ENCODE measurements at regions not wholly inside any gene's neighbourhood (a gene's known extent, or its start where the extent isn't known, plus 50 kb on each side); places are given as distances from the start of the nearest gene placed in this dataset.

DNA sequence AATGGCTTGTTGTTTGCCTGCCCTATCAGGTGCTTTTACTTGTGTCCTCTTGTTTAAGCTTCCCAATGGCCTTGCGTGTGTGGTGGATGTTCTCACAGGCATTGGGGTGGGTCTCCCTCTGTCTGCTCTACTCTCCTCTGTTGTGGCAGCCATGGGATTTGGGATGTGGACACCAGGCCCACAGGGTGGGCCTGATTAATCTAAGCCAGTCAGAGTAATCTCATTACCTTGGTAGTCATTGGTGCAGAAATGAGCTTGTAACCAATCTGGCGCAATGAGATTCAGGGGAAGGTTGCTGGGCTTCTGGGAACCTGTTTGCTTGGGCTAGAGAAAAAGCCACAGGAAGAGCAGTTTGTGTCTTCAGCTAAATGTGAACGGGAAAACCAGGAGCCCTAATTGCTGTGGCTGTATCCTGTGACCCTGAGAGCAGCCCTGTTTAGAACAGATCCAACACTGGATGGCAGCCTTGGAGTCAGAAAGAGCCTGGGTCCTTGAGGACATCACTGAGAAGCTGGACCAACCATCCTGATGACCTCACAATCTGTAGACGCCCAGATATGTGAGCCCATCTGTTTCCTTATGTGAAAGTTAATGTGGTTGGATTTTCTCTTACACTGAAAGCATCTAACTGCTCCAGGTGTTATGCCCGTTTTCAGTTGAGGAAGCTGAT, 157.3 kb upstream of the UBE2E1 start:
- peaks cover 5% of the 10 kb centered on the region for H3K4me1 Mint-ChIP-seq
- H3K36me3 Mint-ChIP-seq (ENCODE audit: low read depth): no peaks in the 10 kb centered on the region
- H3K4me3 Mint-ChIP-seq: no peak overlapping the region
- no peaks in the 10 kb centered on the region for H3K9me3 Mint-ChIP-seq
- TF ChIP-seq, protein P1, sequence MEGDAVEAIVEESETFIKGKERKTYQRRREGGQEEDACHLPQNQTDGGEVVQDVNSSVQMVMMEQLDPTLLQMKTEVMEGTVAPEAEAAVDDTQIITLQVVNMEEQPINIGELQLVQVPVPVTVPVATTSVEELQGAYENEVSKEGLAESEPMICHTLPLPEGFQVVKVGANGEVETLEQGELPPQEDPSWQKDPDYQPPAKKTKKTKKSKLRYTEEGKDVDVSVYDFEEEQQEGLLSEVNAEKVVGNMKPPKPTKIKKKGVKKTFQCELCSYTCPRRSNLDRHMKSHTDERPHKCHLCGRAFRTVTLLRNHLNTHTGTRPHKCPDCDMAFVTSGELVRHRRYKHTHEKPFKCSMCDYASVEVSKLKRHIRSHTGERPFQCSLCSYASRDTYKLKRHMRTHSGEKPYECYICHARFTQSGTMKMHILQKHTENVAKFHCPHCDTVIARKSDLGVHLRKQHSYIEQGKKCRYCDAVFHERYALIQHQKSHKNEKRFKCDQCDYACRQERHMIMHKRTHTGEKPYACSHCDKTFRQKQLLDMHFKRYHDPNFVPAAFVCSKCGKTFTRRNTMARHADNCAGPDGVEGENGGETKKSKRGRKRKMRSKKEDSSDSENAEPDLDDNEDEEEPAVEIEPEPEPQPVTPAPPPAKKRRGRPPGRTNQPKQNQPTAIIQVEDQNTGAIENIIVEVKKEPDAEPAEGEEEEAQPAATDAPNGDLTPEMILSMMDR (conservative IDR thresholded peaks at IDR 0.05): no peak
- no peak for DNase-seq (ENCODE audit: low read depth, low spot score)
- no peaks in the 10 kb centered on the region for H3K27me3 Mint-ChIP-seq (ENCODE audit: low read depth)
- H3K27ac Mint-ChIP-seq (ENCODE audit: unreplicated experiment): no peak overlapping the region

DNA sequence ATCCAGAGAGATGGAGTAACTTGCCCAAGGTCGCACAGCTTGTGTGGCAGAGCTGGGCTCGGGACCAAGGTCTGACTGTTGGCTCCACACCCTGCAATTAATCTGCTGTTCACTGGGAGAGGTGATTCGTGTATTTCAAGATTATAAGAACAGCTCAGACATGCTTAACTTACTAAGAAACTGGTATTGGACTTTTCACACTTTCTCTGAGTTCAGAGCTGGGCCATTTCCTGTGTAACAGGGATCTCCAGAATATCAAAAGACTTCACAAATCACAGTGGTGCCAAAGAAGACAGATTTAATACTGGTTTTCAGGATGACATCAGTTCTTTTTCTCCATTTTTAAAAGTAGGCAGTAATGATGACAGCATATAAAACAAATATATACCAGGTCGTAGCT, 156.8 kb upstream of the UBE2E1 start:
- H3K4me3 Mint-ChIP-seq: no peak overlapping the region
- no peaks in the 10 kb centered on the region for H3K9me3 Mint-ChIP-seq
- TF ChIP-seq, protein P1 (conservative IDR thresholded peaks at IDR 0.05): no peak
- H3K4me1 Mint-ChIP-seq: peaks cover 5% of the 10 kb centered on the region
- no peaks in the 10 kb centered on the region for H3K36me3 Mint-ChIP-seq (ENCODE audit: low read depth)
- H3K27ac Mint-ChIP-seq (ENCODE audit: unreplicated experiment): no peak overlapping the region
- H3K27me3 Mint-ChIP-seq (ENCODE audit: low read depth): no peaks in the 10 kb centered on the region
- DNase-seq (ENCODE audit: low read depth, low spot score): no peak

DNA sequence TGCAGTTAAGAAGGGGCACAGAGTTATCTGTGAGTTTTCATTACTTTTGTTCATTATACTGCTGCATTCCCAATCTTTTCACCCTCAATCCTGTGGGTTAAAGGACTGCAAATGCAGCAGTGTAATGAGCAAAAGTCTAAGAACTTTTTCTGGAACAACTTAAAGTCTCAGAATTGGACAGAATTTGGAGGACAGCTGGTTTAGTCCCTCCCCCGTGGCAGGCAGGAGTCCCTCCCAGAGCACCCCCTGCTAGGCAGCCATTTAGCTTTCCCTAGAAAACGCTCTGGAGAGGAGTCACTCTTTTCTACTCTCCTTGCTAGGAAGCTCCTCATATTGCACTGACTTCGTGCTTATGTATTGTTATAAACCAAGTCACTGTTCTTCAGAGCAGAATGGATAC, 156.3 kb upstream of the UBE2E1 start:
- Mint-ChIP-seq H3K4me3 (no peak overlapping the region), H3K27ac (ENCODE audit: unreplicated experiment) (no peak overlapping the region), H3K9me3 (no peaks in the 10 kb centered on the region), H3K36me3 (ENCODE audit: low read depth) (no peaks in the 10 kb centered on the region), H3K4me1 (peaks cover 5% of the 10 kb centered on the region), H3K27me3 (ENCODE audit: low read depth) (no peaks in the 10 kb centered on the region)
- DNase-seq (ENCODE audit: low read depth, low spot score): no peak
- TF ChIP-seq, protein P1 (conservative IDR thresholded peaks at IDR 0.05): no peak

DNA sequence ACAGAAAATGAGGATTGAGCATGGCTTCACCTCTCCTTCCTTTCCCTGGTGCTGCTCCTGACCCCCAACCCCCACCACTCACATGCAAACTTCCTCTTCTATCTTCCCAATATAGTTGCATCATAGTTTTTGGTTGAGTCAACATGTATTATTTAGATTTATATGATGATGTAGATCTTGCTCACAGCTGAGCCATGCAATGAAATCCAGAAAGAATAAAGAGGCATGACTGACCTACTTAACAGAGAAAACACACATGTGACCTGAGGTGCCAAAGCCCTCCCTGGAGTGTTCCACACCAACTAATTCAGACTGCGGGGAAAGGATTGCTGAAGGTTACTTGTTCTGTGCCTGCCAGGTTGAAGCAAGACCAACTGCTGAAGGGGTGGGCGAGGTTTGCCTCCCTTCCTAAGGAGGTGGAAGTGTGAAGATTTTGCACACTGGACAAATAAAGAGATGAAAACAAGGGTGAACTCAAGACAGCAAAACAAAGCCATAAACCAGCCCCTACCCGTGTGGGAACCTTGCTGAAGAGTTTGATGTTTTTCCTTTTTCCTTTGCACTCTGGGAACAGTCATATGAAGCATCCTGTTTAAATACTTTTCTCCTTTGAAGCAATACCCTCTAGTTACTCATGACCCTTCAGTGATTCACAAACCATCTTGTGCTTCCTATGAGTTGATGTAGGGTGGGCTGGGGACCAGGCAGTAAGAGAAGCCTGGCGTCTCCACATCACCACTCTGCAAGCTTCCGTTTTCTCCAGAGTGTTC, 155.2 kb upstream of the UBE2E1 start:
- no peak for DNase-seq (ENCODE audit: low read depth, low spot score)
- peaks cover 5% of the 10 kb centered on the region for H3K4me1 Mint-ChIP-seq
- no peaks in the 10 kb centered on the region for H3K27me3 Mint-ChIP-seq (ENCODE audit: low read depth)
- peaks cover under 1% of the 10 kb centered on the region for H3K9me3 Mint-ChIP-seq
- peaks cover under 1% of the 10 kb centered on the region for H3K36me3 Mint-ChIP-seq (ENCODE audit: low read depth)
- no peak overlapping the region for H3K4me3 Mint-ChIP-seq
- H3K27ac Mint-ChIP-seq (ENCODE audit: unreplicated experiment): no peak overlapping the region
- TF ChIP-seq, protein P1 (conservative IDR thresholded peaks at IDR 0.05): no peak

DNA sequence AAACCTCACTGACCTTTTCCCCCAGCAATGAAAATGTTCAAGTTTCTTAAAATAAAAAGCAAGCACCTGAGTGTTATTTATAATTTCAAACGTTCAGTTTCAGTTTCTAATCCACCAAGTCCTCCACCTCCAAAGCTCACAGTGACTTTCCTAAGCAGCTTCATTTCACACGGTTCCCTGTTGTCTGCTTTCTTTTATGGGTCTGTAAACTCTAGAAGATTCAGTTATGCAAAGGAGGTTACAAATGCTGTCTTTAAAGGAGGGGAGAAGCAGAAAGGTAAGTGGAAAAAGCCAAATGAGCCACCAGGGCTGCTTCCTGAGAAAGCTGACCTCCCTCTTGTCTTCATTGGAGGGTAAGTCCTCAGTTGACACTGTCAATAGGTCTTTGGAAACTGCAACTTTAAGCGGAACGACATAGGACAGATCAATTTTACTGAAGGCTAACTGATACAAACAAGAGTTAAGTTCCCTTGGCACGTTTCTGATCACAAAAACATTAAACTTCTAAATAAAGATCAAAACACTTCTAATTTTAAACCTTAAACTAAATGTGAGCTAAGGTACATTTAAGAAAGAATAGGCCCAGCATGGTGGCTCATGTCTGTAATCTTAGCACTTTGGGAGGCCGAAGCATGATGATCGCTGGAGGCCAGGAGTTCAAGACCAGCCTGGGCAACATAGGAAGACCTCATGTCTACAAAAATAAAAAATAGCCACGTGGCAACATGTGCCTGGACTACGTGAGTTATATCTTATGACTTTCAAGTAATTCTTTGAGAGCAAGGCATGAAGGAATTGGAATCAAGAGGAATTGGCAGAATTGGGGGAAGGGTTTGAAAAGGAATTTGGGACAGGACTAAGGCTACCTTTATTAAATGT, 151.9 kb upstream of the UBE2E1 start:
- no peak for DNase-seq (ENCODE audit: low read depth, low spot score)
- H3K4me1 Mint-ChIP-seq: peaks cover 3% of the 10 kb centered on the region
- H3K4me3 Mint-ChIP-seq: no peak overlapping the region
- no peak overlapping the region for H3K27ac Mint-ChIP-seq (ENCODE audit: unreplicated experiment)
- peaks cover 7% of the 10 kb centered on the region for H3K9me3 Mint-ChIP-seq
- peaks cover 4% of the 10 kb centered on the region for H3K36me3 Mint-ChIP-seq (ENCODE audit: low read depth)
- no peaks in the 10 kb centered on the region for H3K27me3 Mint-ChIP-seq (ENCODE audit: low read depth)
- TF ChIP-seq, protein P1 (conservative IDR thresholded peaks at IDR 0.05): no peak

Measured in neural crest cell (in vitro differentiated cells).